OCI-LY3 (cell line): ENCODE measurements at regions not wholly inside any gene's neighbourhood (a gene's known extent, or its start where the extent isn't known, plus 50 kb on each side); places are given as distances from the start of the nearest gene placed in this dataset.

Source experiments
- EZH2phosphoT487 ChIP-seq: fragments of 200-600 bp; shearing (Covaris generic); IDR thresholded peaks from 2 replicates; pipeline ENCODE4 v1.6.1; 2018; ENCODE audit warnings: antibody characterized with exemption, mixed run types, low read depth
- TF ChIP-seq, protein P1 (sequence below): fragments of 200-600, 300-600 bp; sonication (generic); IDR thresholded peaks from 2 replicates; pipeline ENCODE4 v1.5.1; 2014; ENCODE audit warnings: antibody characterized with exemption, low read length, low read depth

DNA sequence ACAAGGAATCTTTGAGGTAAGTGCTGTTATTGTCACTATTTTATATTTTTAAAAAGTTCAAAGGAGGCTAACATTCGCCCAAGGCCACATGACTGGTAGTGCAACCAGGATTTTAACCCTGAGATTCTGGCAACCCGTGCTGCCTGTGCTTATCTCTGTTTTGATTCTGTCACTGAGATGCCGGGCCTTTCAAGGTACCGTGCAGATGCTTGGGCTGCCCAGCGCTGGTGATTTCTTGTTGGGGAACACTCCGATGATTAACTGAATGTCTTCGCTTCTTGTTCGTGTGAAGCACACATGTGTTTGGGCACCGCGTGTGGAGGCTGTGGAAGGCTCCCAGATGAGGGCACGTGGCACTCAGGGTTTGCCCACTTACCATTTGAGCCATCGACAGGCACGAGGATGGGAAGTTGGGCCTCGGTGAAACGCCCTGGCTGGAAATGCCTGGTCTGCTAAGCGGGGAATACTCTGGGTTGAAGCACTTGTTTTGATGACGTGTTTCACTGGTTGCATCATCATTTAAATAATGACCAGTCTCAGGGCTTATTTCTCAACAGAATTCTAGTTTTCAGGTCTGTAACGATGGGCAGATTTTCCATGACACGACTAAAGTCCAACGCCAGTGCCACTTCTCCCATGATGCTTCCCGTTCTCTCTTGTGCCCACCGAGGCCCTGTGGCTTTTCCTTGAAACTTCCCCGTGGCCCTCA is 392.7 kb downstream of the FGF9 start:
- TF ChIP-seq, protein P1, sequence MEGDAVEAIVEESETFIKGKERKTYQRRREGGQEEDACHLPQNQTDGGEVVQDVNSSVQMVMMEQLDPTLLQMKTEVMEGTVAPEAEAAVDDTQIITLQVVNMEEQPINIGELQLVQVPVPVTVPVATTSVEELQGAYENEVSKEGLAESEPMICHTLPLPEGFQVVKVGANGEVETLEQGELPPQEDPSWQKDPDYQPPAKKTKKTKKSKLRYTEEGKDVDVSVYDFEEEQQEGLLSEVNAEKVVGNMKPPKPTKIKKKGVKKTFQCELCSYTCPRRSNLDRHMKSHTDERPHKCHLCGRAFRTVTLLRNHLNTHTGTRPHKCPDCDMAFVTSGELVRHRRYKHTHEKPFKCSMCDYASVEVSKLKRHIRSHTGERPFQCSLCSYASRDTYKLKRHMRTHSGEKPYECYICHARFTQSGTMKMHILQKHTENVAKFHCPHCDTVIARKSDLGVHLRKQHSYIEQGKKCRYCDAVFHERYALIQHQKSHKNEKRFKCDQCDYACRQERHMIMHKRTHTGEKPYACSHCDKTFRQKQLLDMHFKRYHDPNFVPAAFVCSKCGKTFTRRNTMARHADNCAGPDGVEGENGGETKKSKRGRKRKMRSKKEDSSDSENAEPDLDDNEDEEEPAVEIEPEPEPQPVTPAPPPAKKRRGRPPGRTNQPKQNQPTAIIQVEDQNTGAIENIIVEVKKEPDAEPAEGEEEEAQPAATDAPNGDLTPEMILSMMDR = no peak
- no peak for TF ChIP-seq EZH2phosphoT487
